ENCODE measurements at regions not wholly inside any gene's neighbourhood (a gene's known extent, or its start where the extent isn't known, plus 50 kb on each side); places are given as distances from the start of the nearest gene placed in this dataset.
"Not testable (repeated sequence)": the region's sequence is repeated elsewhere in the genome, so short reads cannot be mapped to it uniquely, and the experiment has no call there.

DNA sequence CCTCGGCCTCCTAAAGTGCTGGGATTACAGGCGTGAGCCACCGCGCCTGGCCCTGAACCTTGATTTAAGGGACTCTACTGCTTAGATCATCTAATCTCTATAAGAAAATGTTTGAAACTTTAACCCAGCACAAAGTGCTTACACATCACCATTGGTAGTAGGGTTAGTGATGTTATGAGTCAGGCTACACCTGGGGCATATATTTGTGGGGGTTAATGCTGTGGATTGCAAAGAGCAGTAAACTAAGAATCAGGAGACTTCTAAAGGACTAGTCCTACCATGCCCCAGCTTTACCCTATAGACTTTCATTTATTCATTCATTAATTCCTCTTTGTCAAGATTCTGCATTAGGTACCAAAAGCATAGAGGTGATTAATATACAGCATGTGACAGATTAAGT is 880.5 kb downstream of the TTLL7 start:
- no peak for DNase-seq

DNA sequence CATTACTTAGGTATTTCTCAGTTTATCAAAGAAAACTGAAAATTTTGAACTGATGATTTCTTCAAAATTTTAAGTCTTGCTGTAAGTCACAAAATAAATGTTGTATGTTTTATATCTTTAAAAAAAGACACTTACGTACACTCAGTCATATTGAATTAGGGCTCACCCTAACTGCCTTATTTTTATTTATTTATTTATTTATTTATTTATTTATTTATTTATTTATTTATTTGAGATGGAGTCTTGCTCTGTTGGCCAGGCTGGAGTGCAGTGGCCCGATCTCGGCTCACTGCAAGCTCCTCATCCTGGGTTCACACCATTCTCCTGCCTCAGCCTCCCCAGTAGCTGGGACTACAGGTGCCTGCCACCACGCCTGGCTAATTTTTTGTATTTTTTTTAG is 881.9 kb downstream of the TTLL7 start:
- DNase-seq, result not testable (repeated sequence)

DNA sequence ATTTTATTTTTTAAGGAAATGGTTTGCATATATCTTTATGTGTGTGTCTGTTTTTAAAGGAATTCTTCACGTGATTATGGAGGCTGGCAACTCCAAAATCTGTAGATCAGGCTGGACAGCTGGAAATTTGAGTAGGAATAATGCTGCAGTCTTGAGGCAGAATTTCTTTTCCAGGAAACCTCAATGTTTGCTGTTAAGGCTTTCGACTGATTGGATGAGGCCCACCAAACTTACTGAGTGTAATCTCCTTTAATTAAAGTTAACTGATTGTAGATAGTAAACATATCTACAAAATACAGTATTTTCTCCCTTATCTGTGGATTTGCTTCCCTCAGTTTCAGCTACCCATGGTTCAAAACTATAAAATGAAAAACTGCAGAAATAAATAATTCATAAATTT is 883.1 kb downstream of the TTLL7 start:
- no peak for DNase-seq

DNA sequence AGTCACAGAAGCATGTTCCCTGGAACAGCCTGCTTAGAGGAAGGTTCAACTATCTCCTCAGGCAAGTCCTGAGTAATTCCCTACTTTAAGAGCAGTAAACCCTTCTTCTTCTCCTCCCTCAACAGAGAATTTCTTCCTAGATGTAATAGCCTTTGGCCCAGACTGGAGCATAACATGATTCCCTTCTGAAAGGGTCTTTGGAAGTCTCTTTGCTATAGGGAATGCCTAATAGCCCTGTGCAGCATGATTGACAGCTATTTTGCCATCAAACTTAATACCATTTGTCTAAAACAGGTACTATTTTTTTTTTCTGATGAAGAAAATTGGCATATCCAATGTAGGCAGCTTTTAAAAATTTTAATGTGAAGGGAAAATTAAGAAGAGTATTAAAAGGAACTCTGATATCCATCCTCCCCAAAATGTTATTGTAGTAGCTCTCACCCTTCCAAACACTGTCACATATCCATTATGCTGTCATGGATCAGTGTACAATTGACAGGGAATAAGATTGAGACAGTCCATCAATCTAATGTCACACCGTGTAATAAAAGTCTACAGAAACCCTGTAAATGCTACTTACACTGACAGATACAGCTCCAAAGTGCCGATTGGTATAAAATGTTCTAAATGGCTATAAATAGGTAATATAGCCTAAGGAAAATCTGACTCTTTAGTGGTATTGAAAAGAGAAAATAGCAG is 884.6 kb downstream of the TTLL7 start:
- no peak for DNase-seq

DNA sequence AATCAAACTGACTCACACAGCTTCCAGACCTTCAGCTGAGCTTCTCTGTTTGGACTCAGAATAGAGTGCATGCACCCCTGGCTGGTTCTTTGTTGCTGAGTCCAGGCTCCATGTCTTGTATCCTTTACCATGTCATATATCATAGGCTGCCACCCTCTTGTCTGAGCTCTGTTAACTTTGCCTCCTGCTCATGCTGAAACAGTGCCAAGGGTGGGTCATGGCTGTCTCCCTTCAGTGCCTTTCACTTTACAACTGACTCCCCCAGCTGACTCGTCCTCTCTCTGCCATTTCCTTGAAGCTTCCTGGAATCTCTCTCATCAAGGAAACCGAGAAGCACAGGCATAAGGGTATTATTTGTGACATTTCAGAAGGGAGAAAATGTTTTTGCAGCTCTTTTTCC is 885.3 kb downstream of the TTLL7 start:
- DNase-seq, result no peak

GRCh38 chr1:83112248-83112885 is 886.6 kb downstream of the TTLL7 start:
- DNase-seq, result no peak

DNA sequence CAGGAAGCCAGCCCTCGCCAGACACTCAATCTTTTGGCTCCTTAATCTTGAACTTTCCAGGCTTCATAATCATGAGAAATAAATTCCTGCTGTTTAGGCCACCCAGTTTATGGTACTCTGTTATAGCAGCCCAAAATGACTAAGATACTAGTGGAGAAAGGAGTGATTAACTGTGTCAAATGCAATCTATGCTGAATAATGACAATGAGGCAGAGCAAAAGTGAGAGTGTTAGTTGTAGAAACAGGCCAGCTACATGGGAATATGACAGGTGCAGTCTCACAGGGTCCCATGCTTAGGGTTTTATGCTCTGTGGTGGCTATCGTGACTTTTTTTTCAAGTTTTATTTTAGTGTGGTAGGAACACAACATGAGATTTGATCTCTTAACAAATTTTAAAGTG is 888.8 kb downstream of the TTLL7 start:
- DNase-seq, result no peak

DNA sequence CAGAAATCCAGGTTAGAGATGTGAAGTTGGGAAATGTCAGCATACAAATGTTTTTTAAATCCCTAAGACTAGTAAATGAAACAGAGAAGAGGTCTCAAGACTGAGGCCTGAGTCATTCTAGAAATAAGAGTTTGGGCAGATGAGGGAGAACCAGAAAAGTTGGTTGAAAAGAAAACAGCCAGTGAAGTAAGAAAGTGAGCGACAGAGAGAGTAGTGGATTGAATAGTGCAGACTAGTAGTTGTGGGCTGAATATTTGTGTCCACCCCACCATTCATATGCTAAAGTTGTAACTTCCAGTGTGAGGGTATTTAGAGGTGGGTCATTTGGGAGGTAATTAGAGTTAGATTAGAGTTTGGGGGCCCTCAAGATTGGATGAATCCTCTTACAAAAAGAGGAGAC is 889.2 kb downstream of the TTLL7 start:
- DNase-seq, result no peak

GRCh38 chr1:83104558-83104957 is 894.4 kb downstream of the TTLL7 start:
- DNase-seq, result no peak

GRCh38 chr1:83103341-83103740 is 895.6 kb downstream of the TTLL7 start:
- DNase-seq, result no peak

GRCh38 chr1:83102630-83103071 is 896.3 kb downstream of the TTLL7 start:
- no peak for DNase-seq

- no peak for DNase-seq
Observed at GRCh38 chr1:83101406-83101805, 897.5 kb downstream of the TTLL7 start.

DNA sequence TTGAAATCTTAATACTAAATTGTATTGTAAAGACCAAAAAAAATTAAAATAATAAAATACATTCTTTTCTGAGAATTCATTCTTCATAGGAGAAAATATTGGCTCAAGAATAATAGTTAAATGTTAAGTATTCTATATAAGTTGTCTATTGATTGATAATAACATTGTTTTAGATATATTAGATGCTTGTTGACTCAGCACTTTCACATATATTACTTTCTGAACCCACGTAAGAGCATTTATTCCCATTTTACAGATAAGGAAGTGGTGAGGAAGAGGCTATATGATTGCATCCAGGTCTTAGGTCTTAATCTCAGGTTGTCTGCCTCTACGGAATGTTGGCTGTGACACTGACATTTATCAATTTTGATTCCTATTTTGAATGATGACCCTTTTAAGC is 898.8 kb downstream of the TTLL7 start:
- no peak for DNase-seq

- no peak for DNase-seq
Observed at GRCh38 chr1:83098791-83099190, 900.1 kb downstream of the TTLL7 start.

GRCh38 chr1:83098131-83098530 is 900.8 kb downstream of the TTLL7 start:
- DNase-seq, result no peak

GRCh38 chr1:83097715-83098114 is 901.2 kb downstream of the TTLL7 start:
- no peak for DNase-seq

DNA sequence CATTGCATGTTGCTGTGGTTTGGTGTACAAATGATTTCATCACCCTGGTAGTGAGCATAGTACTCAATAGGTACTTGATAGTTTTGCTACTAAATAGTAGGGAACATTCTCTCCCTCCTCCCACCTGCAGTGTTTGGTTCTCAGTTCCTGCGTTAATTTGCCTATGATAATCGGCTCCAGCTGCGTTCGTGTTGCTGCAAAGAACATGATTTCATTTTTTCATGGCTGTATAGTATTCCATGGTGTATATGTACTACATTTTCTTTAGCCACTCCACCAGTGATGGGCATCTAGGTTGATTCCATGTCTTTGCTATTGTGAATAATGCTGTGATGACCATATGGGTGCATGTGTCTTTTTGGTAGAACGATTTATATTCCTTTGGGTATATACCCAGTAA is 903.4 kb downstream of the TTLL7 start:
- DNase-seq, result no peak

DNA sequence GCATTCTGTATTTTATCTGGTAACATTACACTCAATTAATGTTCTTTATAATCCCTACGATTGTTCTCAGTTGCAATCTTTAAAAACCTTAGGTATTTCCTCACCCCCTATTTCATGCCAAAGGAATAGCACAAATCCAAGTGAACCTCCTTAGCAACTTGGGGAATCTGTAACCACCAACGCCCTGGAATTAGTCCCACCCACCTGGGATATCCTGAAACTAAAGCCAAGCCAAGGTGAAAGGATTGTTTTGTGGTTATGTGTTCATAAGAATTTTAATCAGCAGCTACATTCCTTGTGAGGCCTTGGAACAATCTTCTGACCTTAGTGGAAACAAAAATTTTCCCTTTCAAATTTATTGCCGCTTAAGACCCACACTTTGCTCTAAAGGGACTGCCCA is 908.7 kb downstream of the TTLL7 start:
- DNase-seq, result no peak

DNA sequence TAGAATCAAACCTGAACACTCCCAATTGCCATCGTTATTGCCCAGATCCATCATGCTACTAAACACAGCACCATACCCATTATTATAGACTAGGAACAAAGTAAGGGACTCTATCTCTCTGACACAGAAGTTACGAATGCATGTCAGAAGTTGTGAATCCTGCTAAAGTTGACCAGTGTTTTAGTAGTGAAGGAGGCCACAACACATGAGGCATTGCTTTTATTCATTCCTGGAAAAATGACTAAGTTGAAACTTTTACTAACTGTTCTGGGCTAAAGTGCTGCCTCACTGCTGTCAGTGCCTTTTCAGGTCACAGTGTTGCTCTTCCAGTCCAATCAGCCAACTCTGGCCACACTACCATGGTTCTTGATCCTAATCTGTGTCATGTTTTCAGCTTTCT is 911.1 kb downstream of the TTLL7 start:
- no peak for DNase-seq

DNA sequence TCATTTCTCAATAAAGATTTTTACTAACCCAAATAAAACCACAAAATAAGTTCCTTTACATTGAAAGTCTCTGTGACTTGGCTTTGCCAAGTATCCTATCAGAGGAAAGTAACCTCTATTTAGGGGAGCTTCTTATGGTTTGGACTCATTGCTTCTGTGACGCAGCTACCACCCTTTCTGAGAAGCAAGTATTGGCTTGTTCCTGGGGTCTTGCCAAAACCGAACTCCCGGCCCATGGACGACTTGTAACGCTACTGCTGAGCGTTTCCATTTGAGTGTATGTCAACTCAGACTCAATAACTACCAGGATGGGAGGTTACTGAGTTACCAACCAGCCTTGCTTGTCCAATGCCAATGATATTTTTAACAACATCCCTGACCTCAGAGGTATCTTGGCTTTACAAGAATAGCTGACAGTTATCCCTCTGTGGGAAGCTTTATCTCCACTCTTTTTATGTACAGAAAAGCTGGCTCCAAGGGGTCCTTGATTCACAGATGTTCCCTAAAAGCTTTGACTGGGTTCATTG is 911.9 kb downstream of the TTLL7 start:
- no peak for DNase-seq

GRCh38 chr1:83086346-83086745 is 912.6 kb downstream of the TTLL7 start:
- peak; percentile 5 for DNase-seq

DNA sequence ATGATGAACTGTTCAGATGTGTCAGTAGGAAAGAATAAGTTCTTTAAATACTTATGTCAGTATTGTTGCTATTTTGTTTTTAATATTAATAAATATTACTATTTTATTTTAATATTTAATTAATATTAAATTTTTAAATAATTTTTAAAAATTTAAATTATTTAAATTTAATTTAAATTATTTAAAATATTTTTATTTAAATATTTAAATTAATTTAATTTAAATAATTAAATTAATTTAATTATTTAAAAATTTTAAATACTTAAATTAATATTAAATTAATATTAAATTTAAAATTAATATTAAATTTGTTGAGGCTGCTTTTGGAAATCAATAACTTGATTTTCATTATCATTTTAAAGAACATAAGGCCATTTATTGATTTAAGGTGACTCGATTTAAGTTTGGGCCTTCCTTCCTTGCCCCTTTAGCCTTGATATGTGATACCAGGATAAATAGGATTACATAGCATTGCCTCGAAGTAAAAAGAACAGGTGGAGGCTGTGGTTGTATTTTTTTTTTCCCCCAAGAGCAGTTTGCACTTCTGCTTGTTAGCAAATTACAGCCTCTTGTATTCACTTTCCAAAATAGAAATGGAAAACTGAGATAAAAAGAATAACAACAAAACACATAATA is 915.2 kb downstream of the TTLL7 start:
- no peak for DNase-seq

DNA sequence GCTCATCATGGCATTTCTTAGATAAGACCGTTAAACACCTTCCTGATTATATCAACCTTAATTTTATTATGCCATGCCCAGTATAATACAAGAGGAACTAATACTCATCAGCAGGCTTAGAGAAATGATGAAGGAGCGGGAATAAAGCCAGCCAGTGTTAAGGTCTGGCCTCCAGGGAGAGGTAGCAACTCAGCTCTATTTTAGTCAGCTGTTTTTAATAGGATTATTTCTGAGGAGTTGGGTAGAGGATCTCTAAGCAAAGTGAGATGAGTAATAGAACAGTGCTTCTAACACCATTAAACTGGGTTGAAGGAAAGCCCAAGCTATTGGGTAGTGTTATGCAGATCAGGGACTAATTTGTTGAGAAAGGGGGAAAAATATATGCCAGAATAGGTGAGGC is 921.5 kb downstream of the TTLL7 start:
- no peak for DNase-seq

- DNase-seq, result no peak
Observed at GRCh38 chr1:83075107-83075506, 923.8 kb downstream of the TTLL7 start.
